Endodermal cell (in vitro differentiated cells): ENCODE measurements at regions not wholly inside any gene's neighbourhood (a gene's known extent, or its start where the extent isn't known, plus 50 kb on each side); places are given as distances from the start of the nearest gene placed in this dataset.
A peak's percentile ranks its signal among the peaks of the same experiment; 100 is the strongest.

Experiments
- DNase-seq: peaks from one replicate; pipeline ENCODE4 v3.0.0-alpha.2; 2017
- H3K27ac ChIP-seq: 2 replicates; pipeline ENCODE4 v1.5.1; 2013; ENCODE audit warnings: mild to moderate bottlenecking, low read depth, low read length, moderate library complexity
- H3K27me3 ChIP-seq: 2 replicates; pipeline ENCODE4 v1.6.1; 2013; ENCODE audit warnings: mild to moderate bottlenecking, low read length, moderate library complexity; ENCODE audit not compliant: insufficient read depth, control insufficient read depth, poor library complexity, severe bottlenecking
- H3K36me3 ChIP-seq: 2 replicates; pipeline ENCODE4 v1.7.0; 2013; ENCODE audit warnings: mild to moderate bottlenecking, low read length, moderate library complexity; ENCODE audit not compliant: control insufficient read depth, insufficient read depth
- H3K4me1 ChIP-seq: one replicate; pipeline ENCODE4 v1.7.0; 2013; ENCODE audit warnings: low read length; ENCODE audit not compliant: control insufficient read depth, insufficient read depth
- H3K4me3 ChIP-seq: 2 replicates; pipeline ENCODE4 v1.5.1; 2013; ENCODE audit warnings: mild to moderate bottlenecking, low read length, moderate library complexity
- H3K9ac ChIP-seq: 2 replicates; pipeline ENCODE4 v1.6.1; 2013; ENCODE audit warnings: mild to moderate bottlenecking, low read length, moderate library complexity; ENCODE audit not compliant: poor library complexity, severe bottlenecking; ENCODE audit errors: extremely low read depth
- H3K9me3 ChIP-seq: 2 replicates; pipeline ENCODE4 v1.6.1; 2013; ENCODE audit warnings: mild to moderate bottlenecking, low read length, moderate library complexity; ENCODE audit not compliant: control insufficient read depth
- H3K27ac Mint-ChIP-seq: 2 replicates; pipeline ENCODE4 v1.8.0; 2020; ENCODE audit warnings: mixed read lengths
- H3K27me3 Mint-ChIP-seq: 2 replicates; pipeline ENCODE4 v1.8.0; 2021; ENCODE audit warnings: mild to moderate bottlenecking, mixed read lengths; ENCODE audit not compliant: insufficient read depth
- H3K36me3 Mint-ChIP-seq: 2 replicates; pipeline ENCODE4 v1.8.0; 2020; ENCODE audit warnings: low read depth, mixed read lengths
- H3K4me1 Mint-ChIP-seq: 2 replicates; pipeline ENCODE4 v1.8.0; 2020; ENCODE audit warnings: mixed read lengths
- H3K4me3 Mint-ChIP-seq: 2 replicates; pipeline ENCODE4 v1.8.0; 2020; ENCODE audit warnings: mild to moderate bottlenecking, moderate library complexity, mixed read lengths
- H3K9me3 Mint-ChIP-seq: 2 replicates; pipeline ENCODE4 v1.8.0; 2020; ENCODE audit warnings: mild to moderate bottlenecking, mixed read lengths
- WGBS, 2 experiments: methylation state at CpG; one replicate each; pipeline versions ENCODE4 v1.1.5 to v1.1.7; 2013; ENCODE audit warnings: missing lambda C conversion rate in 2 of 2, mixed read lengths in 1 of 2; ENCODE audit not compliant: insufficient coverage in 1 of 2, insufficient read length in 1 of 2; 5-methylcytosine and 5-hydroxymethylcytosine counted together
- TF ChIP-seq, protein P1 (sequence below): fragments of 200-600 bp; sonication (generic); conservative IDR thresholded peaks from 2 replicates; pipeline ENCODE4 v1.5.0; 2021; ENCODE audit warnings: antibody characterized with exemption, mild to moderate bottlenecking

GRCh38 chr2:71935262-71935848 is 212.3 kb downstream of the CYP26B1 start:
- H3K27ac Mint-ChIP-seq: no peak overlapping the region
- peak; percentile 38 for DNase-seq
- 87% methylated on average over 7 to 11 of the region's 11 CpGs for WGBS, 2 experiments

GRCh38 chr2:71934595-71935261 is 212.9 kb downstream of the CYP26B1 start:
- Mint-ChIP-seq H3K4me3 (no peak overlapping the region), H3K27me3 (peaks cover 7% of the 10 kb centered on the region), H3K36me3 (no peaks in the 10 kb centered on the region), H3K4me1 (no peaks in the 10 kb centered on the region), H3K27ac (no peak overlapping the region), H3K9me3 (no peaks in the 10 kb centered on the region)
- TF ChIP-seq, protein P1, sequence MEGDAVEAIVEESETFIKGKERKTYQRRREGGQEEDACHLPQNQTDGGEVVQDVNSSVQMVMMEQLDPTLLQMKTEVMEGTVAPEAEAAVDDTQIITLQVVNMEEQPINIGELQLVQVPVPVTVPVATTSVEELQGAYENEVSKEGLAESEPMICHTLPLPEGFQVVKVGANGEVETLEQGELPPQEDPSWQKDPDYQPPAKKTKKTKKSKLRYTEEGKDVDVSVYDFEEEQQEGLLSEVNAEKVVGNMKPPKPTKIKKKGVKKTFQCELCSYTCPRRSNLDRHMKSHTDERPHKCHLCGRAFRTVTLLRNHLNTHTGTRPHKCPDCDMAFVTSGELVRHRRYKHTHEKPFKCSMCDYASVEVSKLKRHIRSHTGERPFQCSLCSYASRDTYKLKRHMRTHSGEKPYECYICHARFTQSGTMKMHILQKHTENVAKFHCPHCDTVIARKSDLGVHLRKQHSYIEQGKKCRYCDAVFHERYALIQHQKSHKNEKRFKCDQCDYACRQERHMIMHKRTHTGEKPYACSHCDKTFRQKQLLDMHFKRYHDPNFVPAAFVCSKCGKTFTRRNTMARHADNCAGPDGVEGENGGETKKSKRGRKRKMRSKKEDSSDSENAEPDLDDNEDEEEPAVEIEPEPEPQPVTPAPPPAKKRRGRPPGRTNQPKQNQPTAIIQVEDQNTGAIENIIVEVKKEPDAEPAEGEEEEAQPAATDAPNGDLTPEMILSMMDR: no peak
- H3K36me3 ChIP-seq: no peaks in the 10 kb centered on the region
- H3K27me3 ChIP-seq: no peaks in the 10 kb centered on the region
- H3K9me3 ChIP-seq: no peaks in the 10 kb centered on the region
- no peak overlapping the region for H3K9ac ChIP-seq
- H3K4me1 ChIP-seq: no peaks in the 10 kb centered on the region
- no peak overlapping the region for H3K27ac ChIP-seq
- H3K4me3 ChIP-seq: no peak overlapping the region
- 89 to 90% methylated on average over 2 to 4 of the region's 4 CpGs for WGBS, 2 experiments
- peak; percentile 27 for DNase-seq

More at GRCh38 chr2:71935262-71935848, 212.3 kb downstream of the CYP26B1 start:
- H3K4me3 Mint-ChIP-seq: no peak overlapping the region
- Histone ChIP-seq H3K27ac (no peak overlapping the region), H3K9ac (no peak overlapping the region), H3K36me3 (no peaks in the 10 kb centered on the region), H3K9me3 (no peaks in the 10 kb centered on the region), H3K4me1 (no peaks in the 10 kb centered on the region), H3K27me3 (no peaks in the 10 kb centered on the region), H3K4me3 (no peak overlapping the region)
- H3K36me3 Mint-ChIP-seq: no peaks in the 10 kb centered on the region
- peaks cover 7% of the 10 kb centered on the region for H3K27me3 Mint-ChIP-seq
- no peaks in the 10 kb centered on the region for H3K4me1 Mint-ChIP-seq
- H3K9me3 Mint-ChIP-seq: no peaks in the 10 kb centered on the region
- TF ChIP-seq, protein P1: no peak

DNA sequence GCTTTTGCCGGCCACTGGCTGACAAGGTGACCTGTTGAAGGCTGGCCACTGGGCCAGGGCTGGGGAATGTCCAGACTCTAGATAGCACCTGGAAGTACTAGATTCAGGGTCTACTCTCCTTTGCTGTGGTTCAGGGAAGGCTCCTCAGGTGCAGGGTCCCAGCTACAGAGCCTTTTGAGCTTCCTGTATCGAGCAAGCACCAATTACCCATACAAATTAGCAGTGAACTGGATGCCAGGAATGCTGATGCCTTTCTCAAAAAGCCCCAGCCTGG is 213.4 kb downstream of the CYP26B1 start:
- 97 to 100% methylated on average over 2 of the region's 2 CpGs for WGBS, 2 experiments
- Mint-ChIP-seq H3K27me3 (peaks cover 7% of the 10 kb centered on the region), H3K4me3 (no peak overlapping the region), H3K27ac (no peak overlapping the region), H3K9me3 (no peaks in the 10 kb centered on the region), H3K36me3 (no peaks in the 10 kb centered on the region), H3K4me1 (no peaks in the 10 kb centered on the region)
- no peak overlapping the region for H3K4me3 ChIP-seq
- no peaks in the 10 kb centered on the region for H3K9me3 ChIP-seq
- H3K4me1 ChIP-seq: no peaks in the 10 kb centered on the region
- peak; percentile 39 for DNase-seq
- H3K27me3 ChIP-seq: no peaks in the 10 kb centered on the region
- TF ChIP-seq, protein P1: no peak
- H3K27ac ChIP-seq: no peak overlapping the region
- H3K36me3 ChIP-seq: no peaks in the 10 kb centered on the region
- no peak overlapping the region for H3K9ac ChIP-seq
